GM23338 (cell line): ENCODE measurements at regions not wholly inside any gene's neighbourhood (a gene's known extent, or its start where the extent isn't known, plus 50 kb on each side); places are given as distances from the start of the nearest gene placed in this dataset.

ENCODE experiments used
- CREB1 ChIP-seq: fragments of 250-450 bp; sonication (Bioruptor Pico); IDR thresholded peaks from 2 replicates; pipeline ENCODE4 v1.5.0; 2020; ENCODE audit warnings: low read depth, mild to moderate bottlenecking, moderate library complexity
- EZH2 ChIP-seq: fragments of 200-600 bp; sonication (generic); IDR thresholded peaks from one replicate; pipeline ENCODE4 v1.8.0; 2017; ENCODE audit warnings: antibody characterized with exemption, mild to moderate bottlenecking, low read depth; ENCODE audit not compliant: unreplicated experiment
- EZH2phosphoT487 ChIP-seq: fragments of 200-600 bp; sonication (generic); IDR thresholded peaks from one replicate; pipeline ENCODE4 v1.8.1; 2018; ENCODE audit warnings: antibody characterized with exemption; ENCODE audit not compliant: unreplicated experiment
- JUNB ChIP-seq: IDR thresholded peaks from one replicate; pipeline ENCODE4 v1.6.1; 2016; ENCODE audit warnings: antibody characterized with exemption; ENCODE audit not compliant: unreplicated experiment
- POLR2AphosphoS5 ChIP-seq: IDR thresholded peaks from 2 replicates; pipeline ENCODE4 v1.6.1; 2016; ENCODE audit warnings: antibody characterized with exemption, low read depth
- TF ChIP-seq, protein P1 (sequence below), 2 experiments: fragments of 200-600 bp in 1 of 2; sonication (generic) in 1 of 2; conservative IDR thresholded peaks; 2 replicates each; pipeline versions ENCODE4 v1.5.1 to v1.6.1; 2016 to 2017; ENCODE audit warnings: antibody characterized with exemption in 2 of 2, low read depth in 2 of 2, mild to moderate bottlenecking in 2 of 2, moderate library complexity in 1 of 2
- TF ChIP-seq, protein P2 (sequence below): IDR thresholded peaks from one replicate; pipeline ENCODE4 v1.6.1; 2018; ENCODE audit warnings: antibody characterized with exemption; ENCODE audit not compliant: unreplicated experiment
- TF ChIP-seq, protein P3 (sequence below): IDR thresholded peaks from 2 replicates; pipeline ENCODE4 v1.6.1; 2016; ENCODE audit warnings: antibody characterized with exemption

DNA sequence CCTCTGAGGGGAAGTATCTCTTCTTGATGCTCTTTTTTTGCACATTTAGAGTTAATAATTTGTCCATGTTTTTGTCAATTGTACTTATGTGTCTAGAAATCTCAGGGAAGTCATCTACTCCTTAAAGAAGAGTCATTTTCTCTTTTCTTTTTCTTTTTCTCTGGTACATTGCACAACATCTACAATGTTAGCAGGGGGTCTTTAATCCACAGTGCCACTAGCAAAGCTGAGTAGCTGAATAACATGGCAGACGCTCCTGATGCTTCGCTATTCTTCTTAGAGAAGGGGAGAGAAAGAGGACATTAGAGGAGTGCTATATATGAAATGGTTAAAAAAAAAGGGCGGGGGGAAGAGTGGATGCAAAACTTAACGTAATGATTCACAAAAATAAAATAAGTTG lies 399.6 kb upstream of the CWC22 start:
- TF ChIP-seq, protein P1, sequence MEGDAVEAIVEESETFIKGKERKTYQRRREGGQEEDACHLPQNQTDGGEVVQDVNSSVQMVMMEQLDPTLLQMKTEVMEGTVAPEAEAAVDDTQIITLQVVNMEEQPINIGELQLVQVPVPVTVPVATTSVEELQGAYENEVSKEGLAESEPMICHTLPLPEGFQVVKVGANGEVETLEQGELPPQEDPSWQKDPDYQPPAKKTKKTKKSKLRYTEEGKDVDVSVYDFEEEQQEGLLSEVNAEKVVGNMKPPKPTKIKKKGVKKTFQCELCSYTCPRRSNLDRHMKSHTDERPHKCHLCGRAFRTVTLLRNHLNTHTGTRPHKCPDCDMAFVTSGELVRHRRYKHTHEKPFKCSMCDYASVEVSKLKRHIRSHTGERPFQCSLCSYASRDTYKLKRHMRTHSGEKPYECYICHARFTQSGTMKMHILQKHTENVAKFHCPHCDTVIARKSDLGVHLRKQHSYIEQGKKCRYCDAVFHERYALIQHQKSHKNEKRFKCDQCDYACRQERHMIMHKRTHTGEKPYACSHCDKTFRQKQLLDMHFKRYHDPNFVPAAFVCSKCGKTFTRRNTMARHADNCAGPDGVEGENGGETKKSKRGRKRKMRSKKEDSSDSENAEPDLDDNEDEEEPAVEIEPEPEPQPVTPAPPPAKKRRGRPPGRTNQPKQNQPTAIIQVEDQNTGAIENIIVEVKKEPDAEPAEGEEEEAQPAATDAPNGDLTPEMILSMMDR (conservative IDR thresholded peaks at IDR 0.05; ENCODE audit: low read depth in 2 of 2): no peak
- TF ChIP-seq POLR2AphosphoS5 (no peak), EZH2 (no peak), CREB1 (CRISPR knock-in tag) (no peak), JUNB (no peak), EZH2phosphoT487 (no peak)
- TF ChIP-seq, protein P2, sequence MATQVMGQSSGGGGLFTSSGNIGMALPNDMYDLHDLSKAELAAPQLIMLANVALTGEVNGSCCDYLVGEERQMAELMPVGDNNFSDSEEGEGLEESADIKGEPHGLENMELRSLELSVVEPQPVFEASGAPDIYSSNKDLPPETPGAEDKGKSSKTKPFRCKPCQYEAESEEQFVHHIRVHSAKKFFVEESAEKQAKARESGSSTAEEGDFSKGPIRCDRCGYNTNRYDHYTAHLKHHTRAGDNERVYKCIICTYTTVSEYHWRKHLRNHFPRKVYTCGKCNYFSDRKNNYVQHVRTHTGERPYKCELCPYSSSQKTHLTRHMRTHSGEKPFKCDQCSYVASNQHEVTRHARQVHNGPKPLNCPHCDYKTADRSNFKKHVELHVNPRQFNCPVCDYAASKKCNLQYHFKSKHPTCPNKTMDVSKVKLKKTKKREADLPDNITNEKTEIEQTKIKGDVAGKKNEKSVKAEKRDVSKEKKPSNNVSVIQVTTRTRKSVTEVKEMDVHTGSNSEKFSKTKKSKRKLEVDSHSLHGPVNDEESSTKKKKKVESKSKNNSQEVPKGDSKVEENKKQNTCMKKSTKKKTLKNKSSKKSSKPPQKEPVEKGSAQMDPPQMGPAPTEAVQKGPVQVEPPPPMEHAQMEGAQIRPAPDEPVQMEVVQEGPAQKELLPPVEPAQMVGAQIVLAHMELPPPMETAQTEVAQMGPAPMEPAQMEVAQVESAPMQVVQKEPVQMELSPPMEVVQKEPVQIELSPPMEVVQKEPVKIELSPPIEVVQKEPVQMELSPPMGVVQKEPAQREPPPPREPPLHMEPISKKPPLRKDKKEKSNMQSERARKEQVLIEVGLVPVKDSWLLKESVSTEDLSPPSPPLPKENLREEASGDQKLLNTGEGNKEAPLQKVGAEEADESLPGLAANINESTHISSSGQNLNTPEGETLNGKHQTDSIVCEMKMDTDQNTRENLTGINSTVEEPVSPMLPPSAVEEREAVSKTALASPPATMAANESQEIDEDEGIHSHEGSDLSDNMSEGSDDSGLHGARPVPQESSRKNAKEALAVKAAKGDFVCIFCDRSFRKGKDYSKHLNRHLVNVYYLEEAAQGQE: no peak
- TF ChIP-seq, protein P3, sequence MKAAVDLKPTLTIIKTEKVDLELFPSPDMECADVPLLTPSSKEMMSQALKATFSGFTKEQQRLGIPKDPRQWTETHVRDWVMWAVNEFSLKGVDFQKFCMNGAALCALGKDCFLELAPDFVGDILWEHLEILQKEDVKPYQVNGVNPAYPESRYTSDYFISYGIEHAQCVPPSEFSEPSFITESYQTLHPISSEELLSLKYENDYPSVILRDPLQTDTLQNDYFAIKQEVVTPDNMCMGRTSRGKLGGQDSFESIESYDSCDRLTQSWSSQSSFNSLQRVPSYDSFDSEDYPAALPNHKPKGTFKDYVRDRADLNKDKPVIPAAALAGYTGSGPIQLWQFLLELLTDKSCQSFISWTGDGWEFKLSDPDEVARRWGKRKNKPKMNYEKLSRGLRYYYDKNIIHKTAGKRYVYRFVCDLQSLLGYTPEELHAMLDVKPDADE: no peak
